GM12892 (cell line): ENCODE measurements at regions not wholly inside any gene's neighbourhood (a gene's known extent, or its start where the extent isn't known, plus 50 kb on each side); places are given as distances from the start of the nearest gene placed in this dataset.

Source experiments
- DNase-seq: peaks from one replicate; pipeline ENCODE4 v3.0.0; 2011; ENCODE audit not compliant: insufficient read length
- FAIRE-seq: peaks from 2 replicates; lab custom pipeline; 2011; peaks lifted over from hg19 to GRCh38; lab: Jason Lieb, UNC
- POLR2A ChIP-seq: IDR thresholded peaks from 2 replicates; pipeline ENCODE4 v1.6.1; 2011; ENCODE audit warnings: low read depth, low read length, control low read depth
- POLR2AphosphoS5 ChIP-seq: IDR thresholded peaks from 2 replicates; pipeline ENCODE4 v1.6.1; 2011; ENCODE audit warnings: low read depth, low read length, control low read depth
- TAF1 ChIP-seq: IDR thresholded peaks from 2 replicates; pipeline ENCODE4 v1.6.1; 2011; ENCODE audit warnings: low read depth, mild to moderate bottlenecking, control low read depth, low read length, borderline replicate concordance

DNA sequence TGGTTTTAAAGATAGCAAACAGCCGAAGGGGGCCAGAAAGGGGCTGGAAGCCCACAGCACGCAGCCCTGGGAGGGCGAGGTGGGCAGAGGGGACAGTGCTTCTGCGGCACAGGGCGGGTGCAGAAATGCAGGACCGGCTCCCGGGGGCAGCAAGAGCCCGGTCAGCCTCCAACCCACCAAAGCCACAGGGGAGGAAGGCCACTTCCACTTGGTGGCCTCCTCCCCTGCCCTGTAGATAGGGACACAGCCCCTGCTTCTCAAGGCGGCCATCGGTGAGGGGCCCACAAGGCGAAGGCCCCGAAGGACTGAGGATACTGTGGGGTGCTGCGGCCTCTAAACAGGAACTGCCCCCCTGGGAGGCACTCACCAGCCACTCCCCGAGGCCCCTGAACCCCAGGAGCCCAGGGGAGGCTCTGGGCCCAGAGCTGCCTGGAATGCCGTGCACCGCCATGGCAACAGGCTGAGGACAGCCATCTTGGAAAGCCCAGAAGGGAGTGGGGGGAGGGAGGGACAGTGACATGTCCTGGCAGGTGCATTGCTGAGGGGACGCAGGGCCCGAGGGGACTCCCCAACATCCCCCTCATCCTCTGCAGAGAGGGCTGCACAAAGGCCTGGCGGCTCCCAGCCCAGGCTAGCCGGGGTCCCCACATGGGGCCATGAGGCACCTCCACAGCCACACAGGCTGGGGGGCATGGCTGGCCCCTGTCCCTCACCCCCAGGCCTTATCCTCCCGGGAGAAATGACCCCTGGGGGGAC, 114.7 kb downstream of the NCOR2 start:
- no peak for TF ChIP-seq TAF1
- TF ChIP-seq POLR2AphosphoS5, result 0 out of 2 replicates have a peak, but pooled peaks have one; percentile 9
- TF ChIP-seq POLR2A, result no peak
- FAIRE-seq, result peak; percentile 83
- peak; percentile 48 for DNase-seq

DNA sequence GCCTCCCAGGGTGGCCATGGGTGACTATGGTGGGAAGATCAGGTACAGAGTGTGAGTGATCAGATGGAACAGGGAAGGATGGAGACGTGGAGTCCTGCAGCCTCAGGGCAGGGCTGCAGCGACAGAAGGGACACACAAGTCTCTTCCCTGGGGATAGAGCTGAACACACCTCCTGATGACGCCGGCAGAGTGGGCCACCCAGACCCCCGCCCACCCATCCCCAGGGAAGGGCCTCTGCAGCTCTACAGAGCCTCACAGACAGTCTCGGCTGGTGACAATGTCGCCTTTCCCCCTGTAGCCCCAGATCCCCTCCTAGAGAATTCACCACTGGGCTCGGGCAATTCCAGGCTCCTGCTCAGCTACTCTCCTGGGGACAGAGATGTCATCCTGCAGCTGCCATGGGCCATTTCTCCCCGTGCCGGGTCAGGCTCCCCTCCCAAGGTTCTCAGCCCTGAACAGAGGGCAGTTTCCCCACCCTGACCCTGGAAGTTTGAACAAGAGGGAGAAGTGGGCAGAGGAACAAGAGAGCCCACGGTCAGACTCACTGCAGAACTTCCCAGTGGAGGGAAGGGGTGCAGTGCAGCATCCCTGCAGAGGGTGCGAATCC, 115.7 kb downstream of the NCOR2 start:
- FAIRE-seq (no peak), DNase-seq (no peak)
- TF ChIP-seq POLR2A, result no peak
- TF ChIP-seq POLR2AphosphoS5, result no peak
- TF ChIP-seq TAF1, result no peak

DNA sequence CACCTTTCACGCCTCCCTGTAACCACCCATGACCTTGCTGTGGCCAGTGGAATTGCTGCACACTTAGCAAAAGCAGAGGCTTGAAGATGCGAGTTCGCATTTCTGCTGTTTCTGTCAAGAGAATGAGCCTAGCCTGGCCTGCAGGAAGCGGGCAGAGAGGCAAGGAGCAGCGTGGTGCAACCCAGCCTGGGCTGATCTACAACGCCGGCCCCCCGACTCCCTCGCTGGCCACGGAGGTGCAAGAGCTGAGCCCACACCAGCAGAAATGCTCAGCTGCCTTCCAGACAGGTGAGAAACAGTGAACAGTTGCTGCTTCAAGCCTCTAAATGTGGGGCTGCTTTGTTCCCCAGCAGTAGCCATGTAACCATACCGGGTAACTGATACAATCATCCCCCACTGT, 116.4 kb downstream of the NCOR2 start:
- no peak for FAIRE-seq
- no peak for TF ChIP-seq POLR2AphosphoS5
- TF ChIP-seq TAF1, result no peak
- TF ChIP-seq POLR2A, result no peak
- no peak for DNase-seq

DNA sequence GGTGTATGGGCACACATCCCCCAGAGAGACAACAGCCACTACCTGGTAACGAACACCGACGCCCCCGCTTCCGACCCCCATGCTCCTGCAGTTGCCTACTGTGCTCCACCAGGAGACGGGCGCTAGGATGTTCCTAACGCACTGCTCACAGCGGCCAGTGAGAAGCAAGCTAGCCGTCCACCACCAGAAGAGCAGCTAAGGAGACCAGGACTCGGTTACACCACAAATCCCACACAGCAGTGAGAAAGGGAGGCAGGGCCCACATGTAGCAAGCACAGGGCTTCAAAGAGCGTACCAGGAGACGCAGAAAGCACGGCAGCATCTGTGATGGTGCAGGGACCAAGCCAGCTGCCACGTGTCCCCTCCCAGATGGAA, 117.0 kb downstream of the NCOR2 start:
- FAIRE-seq (no peak), DNase-seq (no peak)
- TF ChIP-seq POLR2AphosphoS5 (no peak), POLR2A (no peak), TAF1 (no peak)

DNA sequence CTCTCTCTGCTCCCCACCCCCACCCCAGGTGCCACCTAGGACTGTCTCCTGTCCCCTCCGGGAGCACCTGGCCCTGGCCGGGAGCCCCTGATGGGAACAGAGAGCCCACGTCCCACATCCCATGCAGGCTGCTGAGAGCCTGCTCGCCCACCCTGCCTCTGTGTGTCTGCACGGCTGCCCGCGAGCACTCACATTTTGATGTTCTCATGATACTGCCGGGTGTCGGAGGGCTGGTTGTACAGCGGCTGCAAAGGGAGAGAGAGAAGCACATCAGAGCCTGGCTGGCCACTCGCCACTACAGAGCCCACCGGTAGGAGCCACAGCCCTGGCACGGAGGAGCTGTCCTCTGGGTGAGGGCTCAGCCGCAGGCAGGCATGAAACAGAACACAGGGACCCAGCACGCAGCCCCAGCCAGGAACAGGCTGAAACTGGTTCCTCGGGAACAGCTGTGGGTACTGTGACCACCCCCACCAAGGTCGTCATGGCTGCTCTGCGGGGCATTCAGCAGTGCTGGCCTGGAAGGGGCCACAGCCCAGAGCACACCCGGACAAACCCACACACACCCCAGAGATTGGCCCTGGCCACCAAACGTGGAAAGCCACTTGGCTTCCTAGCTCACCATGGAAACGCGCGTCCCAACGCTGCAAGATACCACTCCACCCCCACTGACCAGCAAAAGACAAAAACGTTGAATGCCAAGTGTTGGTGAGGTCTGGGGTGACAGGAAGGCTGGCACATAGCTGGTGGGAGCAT, 117.6 kb downstream of the NCOR2 start:
- DNase-seq, result no peak
- TF ChIP-seq POLR2A (no peak), POLR2AphosphoS5 (no peak), TAF1 (no peak)
- no peak for FAIRE-seq

DNA sequence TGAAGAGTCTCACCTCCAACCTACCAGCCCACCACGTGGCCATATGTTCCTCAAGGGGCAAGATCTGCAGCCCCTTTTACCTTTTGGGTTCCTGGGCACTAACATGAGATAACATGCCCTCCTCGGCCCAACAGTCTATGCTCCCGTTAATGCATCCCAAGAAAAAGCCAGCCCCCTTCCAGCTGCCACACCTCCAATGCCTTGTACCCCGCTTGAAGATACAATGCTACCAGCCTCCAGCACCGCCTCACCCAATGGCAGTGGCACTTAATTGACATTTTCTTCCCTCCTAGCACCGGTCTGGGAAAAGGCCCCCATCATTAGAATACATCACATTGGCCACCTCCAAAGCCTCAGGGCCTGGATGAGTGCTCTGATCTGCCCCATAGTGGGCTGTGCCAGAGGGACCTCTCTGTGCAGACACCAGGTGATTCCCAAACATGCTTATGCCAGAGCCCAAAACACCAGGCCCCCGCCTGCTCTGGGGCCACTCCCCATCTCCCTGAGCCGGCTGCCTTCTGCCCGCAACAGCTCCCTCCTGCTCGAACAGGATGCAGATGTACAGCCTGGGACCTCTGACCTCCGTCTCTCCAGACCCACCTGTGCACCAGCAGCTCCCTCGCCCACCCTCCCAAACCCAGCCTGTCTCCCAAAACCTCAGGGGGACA, 118.3 kb downstream of the NCOR2 start:
- no peak for FAIRE-seq
- no peak for TF ChIP-seq POLR2AphosphoS5
- TF ChIP-seq TAF1, result no peak
- TF ChIP-seq POLR2A, result no peak
- DNase-seq, result no peak

DNA sequence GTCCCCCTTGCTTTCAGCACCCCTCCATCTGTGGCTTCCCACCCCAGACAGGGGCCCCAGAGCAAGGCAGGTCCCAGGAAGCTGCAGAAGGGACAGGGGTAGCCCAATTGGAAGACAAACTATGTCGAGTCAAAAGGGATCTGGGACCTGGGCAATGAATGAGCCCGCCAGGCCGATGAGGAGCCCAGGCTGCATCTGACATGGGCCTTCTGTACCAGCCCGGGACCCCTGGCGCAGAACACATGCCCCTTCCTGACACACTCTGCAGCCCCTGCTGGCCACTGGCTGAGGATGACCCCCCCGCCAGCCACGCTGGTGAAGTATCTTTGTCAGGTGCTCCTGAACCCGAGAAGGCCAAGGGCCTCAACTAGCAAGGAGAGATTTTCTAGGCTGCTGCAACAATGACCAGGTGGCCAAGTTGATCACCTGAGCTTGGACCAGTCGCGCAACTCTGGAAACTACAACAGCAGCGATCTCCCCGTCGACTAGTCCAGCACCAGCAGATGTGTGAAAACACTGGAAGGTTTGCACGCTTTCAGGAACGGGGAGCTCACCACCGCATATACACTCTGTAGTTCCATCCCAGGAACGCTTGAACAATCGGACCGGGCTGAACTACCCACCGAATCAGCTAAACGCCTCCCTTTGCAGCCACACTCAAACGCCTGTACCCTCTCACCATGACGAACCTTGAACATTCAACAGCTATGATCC, 119.0 kb downstream of the NCOR2 start:
- DNase-seq (no peak), FAIRE-seq (no peak)
- no peak for TF ChIP-seq POLR2A

DNA sequence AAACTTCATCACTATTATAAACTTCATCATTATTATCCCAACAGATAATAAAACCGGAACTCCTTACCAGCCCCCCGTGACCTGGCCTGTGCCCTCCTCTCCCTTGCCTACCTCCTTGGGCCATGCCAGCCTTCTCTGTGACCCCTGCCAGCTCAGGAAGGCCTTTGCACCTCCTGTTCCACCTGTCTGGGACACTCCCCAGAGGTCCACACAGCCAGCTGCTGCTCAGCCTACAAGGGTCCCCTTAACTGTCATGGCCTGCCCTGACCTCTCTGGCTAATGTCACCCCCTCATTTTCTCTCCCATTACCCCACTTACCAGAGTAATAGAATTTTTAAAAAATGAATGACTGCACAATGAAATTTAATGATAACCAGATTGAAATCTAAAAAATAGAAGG, 121.0 kb downstream of the NCOR2 start:
- TF ChIP-seq POLR2A (no peak), POLR2AphosphoS5 (no peak), TAF1 (no peak)
- FAIRE-seq, result no peak

DNA sequence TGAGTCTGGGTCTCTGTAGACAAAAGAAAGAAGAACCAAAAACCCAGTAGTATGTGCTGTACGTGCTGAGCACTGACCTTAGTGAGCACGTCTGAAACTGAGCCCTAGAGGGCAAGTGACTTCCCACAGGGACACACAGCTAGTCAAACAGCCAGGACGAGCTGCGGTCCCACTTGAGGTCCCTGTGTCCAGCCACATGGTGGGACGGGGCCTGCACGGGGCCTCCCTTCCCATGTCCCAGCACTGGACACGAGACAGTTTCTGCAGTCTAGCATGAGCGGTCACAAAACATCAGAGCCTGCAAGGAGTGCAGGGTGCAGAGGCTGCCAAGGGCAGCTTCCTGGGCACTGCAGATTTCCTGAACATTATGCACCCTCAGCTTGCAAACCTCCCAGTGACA, 121.6 kb downstream of the NCOR2 start:
- FAIRE-seq, result no peak
- TF ChIP-seq POLR2A (no peak), POLR2AphosphoS5 (no peak), TAF1 (no peak)
- no peak for DNase-seq

More for the DNA sequence above, 121.0 kb downstream of the NCOR2 start:
- DNase-seq, result no peak

DNA sequence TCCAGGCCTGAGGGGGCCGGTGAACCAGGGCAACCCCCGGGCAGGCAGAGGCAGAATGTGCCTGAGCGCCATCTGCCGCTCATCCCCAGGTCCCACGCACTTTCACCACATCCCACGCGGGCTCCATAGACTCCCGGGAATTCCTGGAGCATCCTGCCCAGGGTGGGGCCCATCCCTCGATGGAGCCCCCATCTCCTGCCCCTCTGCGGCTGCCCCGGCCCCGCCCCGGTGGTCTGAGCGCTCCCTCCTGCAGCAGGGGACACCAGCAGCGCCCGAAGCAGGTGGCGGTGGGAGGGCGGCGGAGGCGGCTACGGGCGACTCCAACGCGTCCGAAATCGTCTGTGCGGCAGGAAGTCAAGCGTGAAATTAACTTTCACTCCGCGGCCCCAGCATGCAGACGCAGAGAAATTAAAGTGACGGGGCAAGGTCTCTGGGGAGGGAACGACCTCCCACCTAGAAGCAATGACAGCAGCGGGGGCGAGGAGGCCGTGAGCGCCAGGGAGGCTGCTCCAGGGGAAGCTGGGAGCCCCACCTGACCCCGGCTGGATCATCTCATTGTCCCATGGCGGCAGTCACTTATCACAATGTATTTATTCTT, 122.2 kb downstream of the NCOR2 start:
- TF ChIP-seq POLR2AphosphoS5 (no peak), POLR2A (no peak), TAF1 (no peak)
- no peak for FAIRE-seq
- no peak for DNase-seq
